GM12891 (cell line): ENCODE measurements at regions not wholly inside any gene's neighbourhood (a gene's known extent, or its start where the extent isn't known, plus 50 kb on each side); places are given as distances from the start of the nearest gene placed in this dataset.

ENCODE experiments used
- DNase-seq: peaks from one replicate; pipeline ENCODE4 v3.0.0; 2011; ENCODE audit warnings: low spot score; ENCODE audit not compliant: insufficient read length
- FAIRE-seq: peaks from 2 replicates; lab custom pipeline; 2011; peaks lifted over from hg19 to GRCh38; lab: Jason Lieb, UNC
- PAX5 ChIP-seq: IDR thresholded peaks from 2 replicates; pipeline ENCODE4 v1.6.1; 2011; ENCODE audit warnings: low read length, moderate library complexity, mild to moderate bottlenecking; ENCODE audit not compliant: insufficient read depth, severe bottlenecking
- POLR2A ChIP-seq: IDR thresholded peaks from 2 replicates; pipeline ENCODE4 v1.6.1; 2011; ENCODE audit warnings: low read depth, low read length, control low read depth
- POLR2AphosphoS5 ChIP-seq: IDR thresholded peaks from 2 replicates; pipeline ENCODE4 v1.6.1; 2011; ENCODE audit warnings: low read depth, low read length, control low read depth
- POU2F2 ChIP-seq: IDR thresholded peaks from 2 replicates; pipeline ENCODE4 v1.6.1; 2011; ENCODE audit warnings: low read depth, mild to moderate bottlenecking, control low read depth, low read length, moderate library complexity
- SPI1 ChIP-seq: IDR thresholded peaks from 2 replicates; pipeline ENCODE4 v1.6.1; 2011; ENCODE audit warnings: low read depth, low read length, control low read depth
- TAF1 ChIP-seq: IDR thresholded peaks from 2 replicates; pipeline ENCODE4 v1.6.1; 2011; ENCODE audit warnings: low read depth, low read length, control low read depth

GRCh38 chr1:187948170-187948794 lies 1119.5 kb downstream of the PLA2G4A start:
- DNase-seq (no peak), FAIRE-seq (no peak)
- TF ChIP-seq TAF1 = no peak
- 0 out of 2 replicates have a peak, but pooled peaks have one; percentile 6 for TF ChIP-seq SPI1
- TF ChIP-seq PAX5 = no peak

- no peak for DNase-seq
- TF ChIP-seq PAX5 (no peak), POU2F2 (no peak), SPI1 (no peak), TAF1 (no peak), POLR2A (no peak), POLR2AphosphoS5 (no peak)
- FAIRE-seq = no peak
Measured at GRCh38 chr1:187949567-187949966, 1120.8 kb downstream of the PLA2G4A start.

- FAIRE-seq (no peak), DNase-seq (no peak)
- TF ChIP-seq SPI1 = no peak
Measured at GRCh38 chr1:187951817-187952216, 1123.1 kb downstream of the PLA2G4A start.

- FAIRE-seq = no peak
- TF ChIP-seq POLR2AphosphoS5 (no peak), POLR2A (no peak), POU2F2 (no peak), SPI1 (no peak), PAX5 (no peak), TAF1 (no peak)
- DNase-seq = no peak
Measured at GRCh38 chr1:187952446-187952845, 1123.7 kb downstream of the PLA2G4A start.

- DNase-seq (no peak), FAIRE-seq (no peak)
- TF ChIP-seq POLR2AphosphoS5 (no peak), POLR2A (no peak), TAF1 (no peak), SPI1 (no peak), PAX5 (no peak), POU2F2 (no peak)
Measured at GRCh38 chr1:187956975-187957374, 1128.2 kb downstream of the PLA2G4A start.

- no peak for FAIRE-seq
Measured at GRCh38 chr1:187958207-187958606, 1129.5 kb downstream of the PLA2G4A start.

GRCh38 chr1:187959062-187959461 lies 1130.3 kb downstream of the PLA2G4A start:
- TF ChIP-seq POLR2A (no peak), POLR2AphosphoS5 (no peak), POU2F2 (no peak), TAF1 (no peak), SPI1 (peak; percentile 73)
- DNase-seq = no peak
- FAIRE-seq = no peak

More at GRCh38 chr1:187958207-187958606, 1129.5 kb downstream of the PLA2G4A start:
- DNase-seq = no peak
- TF ChIP-seq PAX5 (no peak), POLR2A (no peak), POU2F2 (no peak), TAF1 (no peak), POLR2AphosphoS5 (no peak), SPI1 (no peak)

- TF ChIP-seq POLR2AphosphoS5 (no peak), PAX5 (no peak), TAF1 (no peak), POU2F2 (no peak), POLR2A (no peak), SPI1 (no peak)
- FAIRE-seq (no peak), DNase-seq (no peak)
Measured at GRCh38 chr1:187960125-187960638, 1131.4 kb downstream of the PLA2G4A start.

GRCh38 chr1:187961895-187962294 lies 1133.1 kb downstream of the PLA2G4A start:
- FAIRE-seq = no peak
- TF ChIP-seq PAX5 = no peak
- no peak for TF ChIP-seq POLR2AphosphoS5
- TF ChIP-seq POLR2A = no peak
- TF ChIP-seq SPI1 = no peak
- TF ChIP-seq POU2F2 = no peak
- no peak for TF ChIP-seq TAF1
- no peak for DNase-seq

GRCh38 chr1:187971851-187972250 lies 1143.1 kb downstream of the PLA2G4A start:
- FAIRE-seq (no peak), DNase-seq (no peak)
- no peak for TF ChIP-seq POU2F2
- no peak for TF ChIP-seq SPI1
- TF ChIP-seq TAF1 = no peak
- TF ChIP-seq POLR2AphosphoS5 = no peak
- TF ChIP-seq PAX5 = no peak
- TF ChIP-seq POLR2A = no peak

GRCh38 chr1:187977298-187977697 lies 1148.5 kb downstream of the PLA2G4A start:
- DNase-seq = no peak
- no peak for FAIRE-seq
- peak; percentile 64 for TF ChIP-seq SPI1
- no peak for TF ChIP-seq POLR2AphosphoS5
